NB4 (cell line): ENCODE measurements at regions not wholly inside any gene's neighbourhood (a gene's known extent, or its start where the extent isn't known, plus 50 kb on each side); places are given as distances from the start of the nearest gene placed in this dataset.

ENCODE experiments used
- DNase-seq: peaks from one replicate; pipeline ENCODE4 v3.0.0; 2010; ENCODE audit warnings: low read depth
- H3K4me3 ChIP-seq: one replicate; pipeline ENCODE4 v1.5.1; 2011; ENCODE audit warnings: mild to moderate bottlenecking, low read depth, low read length, moderate library complexity
- CTCF ChIP-seq: IDR thresholded peaks from one replicate; pipeline ENCODE4 v1.5.1; 2012; ENCODE audit warnings: low read depth, low read length
- MAX ChIP-seq: IDR thresholded peaks from 2 replicates; pipeline ENCODE4 v1.6.1; 2011; ENCODE audit warnings: low read depth, low read length
- MYC ChIP-seq: IDR thresholded peaks from 2 replicates; pipeline ENCODE4 v1.6.1; 2011; ENCODE audit warnings: low read depth, low read length
- POLR2A ChIP-seq: IDR thresholded peaks from 2 replicates; pipeline ENCODE4 v1.6.1; 2011; ENCODE audit warnings: mild to moderate bottlenecking; ENCODE audit not compliant: insufficient read length; ENCODE audit errors: extremely low read depth

- TF ChIP-seq CTCF, result no peak
- TF ChIP-seq MAX, result no peak
- TF ChIP-seq POLR2A, result no peak
- TF ChIP-seq MYC, result no peak
- no peak overlapping the region for H3K4me3 ChIP-seq
- DNase-seq, result no peak
These were observed 113.4 kb downstream of the PJA1 start for GRCh38 chrX:69051901-69052300.

GRCh38 chrX:69050051-69050765 is 115.0 kb downstream of the PJA1 start:
- H3K4me3 ChIP-seq, result no peak overlapping the region
- no peak for DNase-seq
- no peak for TF ChIP-seq CTCF
- no peak for TF ChIP-seq POLR2A
- TF ChIP-seq MAX, result no peak
- no peak for TF ChIP-seq MYC

- H3K4me3 ChIP-seq, result no peak overlapping the region
- DNase-seq, result no peak
- TF ChIP-seq POLR2A, result no peak
- TF ChIP-seq MYC, result no peak
- no peak for TF ChIP-seq CTCF
- no peak for TF ChIP-seq MAX
These were observed 118.2 kb downstream of the PJA1 start for GRCh38 chrX:69046996-69047490.

GRCh38 chrX:69045616-69046345 is 119.5 kb downstream of the PJA1 start:
- no peak overlapping the region for H3K4me3 ChIP-seq
- no peak for TF ChIP-seq MAX
- no peak for TF ChIP-seq CTCF
- no peak for TF ChIP-seq POLR2A
- no peak for TF ChIP-seq MYC
- no peak for DNase-seq

GRCh38 chrX:69038816-69039215 is 126.4 kb downstream of the PJA1 start:
- no peak for DNase-seq
- no peak overlapping the region for H3K4me3 ChIP-seq
- no peak for TF ChIP-seq CTCF
- no peak for TF ChIP-seq MAX
- no peak for TF ChIP-seq POLR2A
- TF ChIP-seq MYC, result no peak
